ENCODE measurements at regions not wholly inside any gene's neighbourhood (a gene's known extent, or its start where the extent isn't known, plus 50 kb on each side); places are given as distances from the start of the nearest gene placed in this dataset.

- Histone ChIP-seq H2AK5ac (ENCODE audit: low read length, severe bottlenecking) (no peak overlapping the region), H3K9me3 (ENCODE audit: control insufficient read depth, low read length) (no peaks in the 10 kb centered on the region), H3K36me3 (ENCODE audit: control insufficient read depth in 1 of 2, insufficient read depth in 2 of 2, low read depth in 1 of 2, low read length in 2 of 2) (no peaks in the 10 kb centered on the region), H3K4ac (ENCODE audit: low read depth in 1 of 2, low read length in 2 of 2) (peak overlapping the region in 1 of 2 experiments; percentile 15), H3K18ac (ENCODE audit: low read depth in 1 of 2, low read length in 2 of 2) (no peak overlapping the region), H3K4me1 (ENCODE audit: control insufficient read depth, insufficient read depth, low read depth, low read length) (no peaks in the 10 kb centered on the region), H3K27me3 (ENCODE audit: control insufficient read depth in 1 of 2, insufficient read depth in 1 of 2, low read length in 2 of 2) (peaks cover 0 to 4% of the 10 kb centered on the region in 2 experiments), H2BK15ac (ENCODE audit: low read depth, poor library complexity, severe bottlenecking) (no peak overlapping the region), H3K4me3 (ENCODE audit: insufficient read depth in 1 of 2, low read depth in 1 of 2, low read length in 2 of 2) (no peak overlapping the region), H3K23ac (ENCODE audit: low read length in 2 of 2) (no peak overlapping the region), H3K14ac (ENCODE audit: low read length in 2 of 2) (no peak overlapping the region), H4K8ac (ENCODE audit: low read length) (peak overlapping the region; percentile 47), H4K91ac (ENCODE audit: low read length) (no peak overlapping the region), H3K27ac (ENCODE audit: low read length, poor library complexity, severe bottlenecking) (no peak overlapping the region), H2BK12ac (ENCODE audit: low read length in 2 of 2) (peak overlapping the region in 1 of 2 experiments; percentile 40), H2AFZ (ENCODE audit: low read depth, low read length) (no peak overlapping the region), H3K9ac (ENCODE audit: low read length) (no peak overlapping the region), H2BK5ac (ENCODE audit: low read depth, low read length, poor library complexity, severe bottlenecking) (no peak overlapping the region), H3K4me2 (ENCODE audit: low read length, poor library complexity, severe bottlenecking) (no peak overlapping the region), H2BK120ac (ENCODE audit: low read depth, low read length) (no peak overlapping the region), H3K79me1 (replicated peaks; ENCODE audit: low read length, poor library complexity, severe bottlenecking) (no peaks in the 10 kb centered on the region)
- 60% methylated on average over 3 of the region's 5 CpGs for WGBS
- DNase-seq = peak; percentile 50
Measured at GRCh38 chr7:41491308-41491707, 211.6 kb downstream of the INHBA start.

- no peak overlapping the region for H3K27ac ChIP-seq (ENCODE audit: low read length, poor library complexity, severe bottlenecking)
- H3K4me2 ChIP-seq (ENCODE audit: low read length, poor library complexity, severe bottlenecking) = no peak overlapping the region
- no peaks in the 10 kb centered on the region for H3K36me3 ChIP-seq (ENCODE audit: control insufficient read depth in 1 of 2, insufficient read depth in 2 of 2, low read depth in 1 of 2, low read length in 2 of 2)
- H2BK15ac ChIP-seq (ENCODE audit: low read depth, poor library complexity, severe bottlenecking) = no peak overlapping the region
- H3K79me1 ChIP-seq (replicated peaks; ENCODE audit: low read length, poor library complexity, severe bottlenecking) = no peaks in the 10 kb centered on the region
- H2AFZ ChIP-seq (ENCODE audit: low read depth, low read length) = no peak overlapping the region
- H3K4me3 ChIP-seq (ENCODE audit: insufficient read depth in 1 of 2, low read depth in 1 of 2, low read length in 2 of 2) = no peak overlapping the region
- H3K4ac ChIP-seq (ENCODE audit: low read depth in 1 of 2, low read length in 2 of 2) = no peak overlapping the region
- H4K8ac ChIP-seq (ENCODE audit: low read length) = no peak overlapping the region
- no peak overlapping the region for H2AK5ac ChIP-seq (ENCODE audit: low read length, severe bottlenecking)
- H2BK120ac ChIP-seq (ENCODE audit: low read depth, low read length) = no peak overlapping the region
- no peak overlapping the region for H2BK5ac ChIP-seq (ENCODE audit: low read depth, low read length, poor library complexity, severe bottlenecking)
- no peak overlapping the region for H3K14ac ChIP-seq (ENCODE audit: low read length in 2 of 2)
- no peak overlapping the region for H3K18ac ChIP-seq (ENCODE audit: low read depth in 1 of 2, low read length in 2 of 2)
- no peaks in the 10 kb centered on the region for H3K9me3 ChIP-seq (ENCODE audit: control insufficient read depth, low read length)
- H3K27me3 ChIP-seq (ENCODE audit: control insufficient read depth in 1 of 2, insufficient read depth in 1 of 2, low read length in 2 of 2) = peaks cover 0 to 4% of the 10 kb centered on the region in 2 experiments
- H3K9ac ChIP-seq (ENCODE audit: low read length) = no peak overlapping the region
- no peak overlapping the region for H4K91ac ChIP-seq (ENCODE audit: low read length)
- no peaks in the 10 kb centered on the region for H3K4me1 ChIP-seq (ENCODE audit: control insufficient read depth, insufficient read depth, low read depth, low read length)
- 90% methylated on average over 2 of the region's 2 CpGs for WGBS
- DNase-seq = no peak
- no peak overlapping the region for H3K23ac ChIP-seq (ENCODE audit: low read length in 2 of 2)
- no peak overlapping the region for H2BK12ac ChIP-seq (ENCODE audit: low read length in 2 of 2)
Measured at GRCh38 chr7:41489885-41490284, 213.0 kb downstream of the INHBA start.

GRCh38 chr7:41487229-41487940, 215.5 kb downstream of the INHBA start:
- H3K4ac ChIP-seq (ENCODE audit: low read depth in 1 of 2, low read length in 2 of 2) = no peak overlapping the region

GRCh38 chr7:41481353-41481752, 221.5 kb downstream of the INHBA start:
- Histone ChIP-seq H3K4me3 (ENCODE audit: insufficient read depth in 1 of 2, low read depth in 1 of 2, low read length in 2 of 2) (no peak overlapping the region), H3K14ac (ENCODE audit: low read length in 2 of 2) (no peak overlapping the region), H2AFZ (ENCODE audit: low read depth, low read length) (no peak overlapping the region), H3K27me3 (ENCODE audit: control insufficient read depth in 1 of 2, insufficient read depth in 1 of 2, low read length in 2 of 2) (no peaks in the 10 kb centered on the region), H4K8ac (ENCODE audit: low read length) (no peak overlapping the region), H2BK120ac (ENCODE audit: low read depth, low read length) (no peak overlapping the region), H3K79me1 (replicated peaks; ENCODE audit: low read length, poor library complexity, severe bottlenecking) (no peaks in the 10 kb centered on the region), H3K4me2 (ENCODE audit: low read length, poor library complexity, severe bottlenecking) (no peak overlapping the region), H3K18ac (ENCODE audit: low read depth in 1 of 2, low read length in 2 of 2) (no peak overlapping the region), H3K27ac (ENCODE audit: low read length, poor library complexity, severe bottlenecking) (no peak overlapping the region), H3K9ac (ENCODE audit: low read length) (no peak overlapping the region), H2BK15ac (ENCODE audit: low read depth, poor library complexity, severe bottlenecking) (no peak overlapping the region), H3K9me3 (ENCODE audit: control insufficient read depth, low read length) (peaks cover 12% of the 10 kb centered on the region), H2BK12ac (ENCODE audit: low read length in 2 of 2) (no peak overlapping the region), H4K91ac (ENCODE audit: low read length) (no peak overlapping the region), H3K23ac (ENCODE audit: low read length in 2 of 2) (no peak overlapping the region), H2AK5ac (ENCODE audit: low read length, severe bottlenecking) (no peak overlapping the region), H3K4ac (ENCODE audit: low read depth in 1 of 2, low read length in 2 of 2) (no peak overlapping the region), H3K4me1 (ENCODE audit: control insufficient read depth, insufficient read depth, low read depth, low read length) (no peaks in the 10 kb centered on the region), H2BK5ac (ENCODE audit: low read depth, low read length, poor library complexity, severe bottlenecking) (no peak overlapping the region), H3K36me3 (ENCODE audit: control insufficient read depth in 1 of 2, insufficient read depth in 2 of 2, low read depth in 1 of 2, low read length in 2 of 2) (no peaks in the 10 kb centered on the region)
- no peak for DNase-seq

More at GRCh38 chr7:41487229-41487940, 215.5 kb downstream of the INHBA start:
- Histone ChIP-seq H3K9ac (ENCODE audit: low read length) (no peak overlapping the region), H3K14ac (ENCODE audit: low read length in 2 of 2) (no peak overlapping the region), H3K9me3 (ENCODE audit: control insufficient read depth, low read length) (peaks cover 5% of the 10 kb centered on the region), H2BK15ac (ENCODE audit: low read depth, poor library complexity, severe bottlenecking) (no peak overlapping the region), H3K4me1 (ENCODE audit: control insufficient read depth, insufficient read depth, low read depth, low read length) (no peaks in the 10 kb centered on the region), H2AK5ac (ENCODE audit: low read length, severe bottlenecking) (no peak overlapping the region), H3K27ac (ENCODE audit: low read length, poor library complexity, severe bottlenecking) (no peak overlapping the region), H3K18ac (ENCODE audit: low read depth in 1 of 2, low read length in 2 of 2) (no peak overlapping the region), H2BK5ac (ENCODE audit: low read depth, low read length, poor library complexity, severe bottlenecking) (no peak overlapping the region), H2BK12ac (ENCODE audit: low read length in 2 of 2) (no peak overlapping the region), H2BK120ac (ENCODE audit: low read depth, low read length) (no peak overlapping the region), H3K27me3 (ENCODE audit: control insufficient read depth in 1 of 2, insufficient read depth in 1 of 2, low read length in 2 of 2) (peaks cover 0 to 4% of the 10 kb centered on the region in 2 experiments), H3K36me3 (ENCODE audit: control insufficient read depth in 1 of 2, insufficient read depth in 2 of 2, low read depth in 1 of 2, low read length in 2 of 2) (no peaks in the 10 kb centered on the region), H4K8ac (ENCODE audit: low read length) (no peak overlapping the region), H3K23ac (ENCODE audit: low read length in 2 of 2) (no peak overlapping the region), H3K79me1 (replicated peaks; ENCODE audit: low read length, poor library complexity, severe bottlenecking) (no peaks in the 10 kb centered on the region), H4K91ac (ENCODE audit: low read length) (no peak overlapping the region), H3K4me2 (ENCODE audit: low read length, poor library complexity, severe bottlenecking) (no peak overlapping the region), H2AFZ (ENCODE audit: low read depth, low read length) (no peak overlapping the region), H3K4me3 (ENCODE audit: insufficient read depth in 1 of 2, low read depth in 1 of 2, low read length in 2 of 2) (no peak overlapping the region)
- WGBS = 98% methylated on average over 6 of the region's 7 CpGs
- no peak for DNase-seq

Data from mesenchymal stem cell (in vitro differentiated cells and primary cell).